IMR-90 (cell line): ENCODE measurements at regions not wholly inside any gene's neighbourhood (a gene's known extent, or its start where the extent isn't known, plus 50 kb on each side); places are given as distances from the start of the nearest gene placed in this dataset.

Experiments used
- ATAC-seq: fragments of 200-7000 bp; cut with Tn5 transposase; 2 replicates; pipeline ENCODE4 v1.9.1; 2020; ENCODE audit warnings: low read depth, mild to moderate bottlenecking, moderate library complexity
- BruUV-seq: library from RNA; stranded (reverse); fragments of 400-500 nt; replicated peaks from 2 replicates; lab custom pipeline; 2021; lab: Mats Ljungman, UMichigan
- CTCF ChIA-PET: fragments of 300-600 bp; formaldehyde crosslinking; extraction: SDS; loops from one replicate; lab custom pipeline; 2021; ENCODE audit warnings: antibody characterized with exemption; lab: Yijun Ruan, JAX
- POLR2A ChIA-PET: fragments of 300-600 bp; sonication (Branson Sonifier 250); formaldehyde crosslinking; loops from one replicate; lab custom pipeline; 2022; ENCODE audit warnings: antibody characterized with exemption; ENCODE audit not compliant: unreplicated experiment; lab: Charles Lee
- DNase-seq: peaks from one replicate; pipeline ENCODE4 v3.0.0; 2013
- H2AFZ ChIP-seq: replicated peaks from 2 replicates; pipeline ENCODE3; 2013; ENCODE audit warnings: low read length, mild to moderate bottlenecking; ENCODE audit not compliant: poor library complexity
- H2AK5ac ChIP-seq: 2 replicates; pipeline ENCODE4 v1.6.1; 2013; ENCODE audit warnings: low read depth, low read length, inconsistent platforms
- H2AK9ac ChIP-seq: replicated peaks from 2 replicates; pipeline ENCODE3; 2013; ENCODE audit warnings: mild to moderate bottlenecking, low read depth, low read length, moderate library complexity; ENCODE audit not compliant: poor library complexity
- H2BK120ac ChIP-seq: 2 replicates; pipeline ENCODE4 v1.6.1; 2013; ENCODE audit warnings: low read depth, low read length, inconsistent platforms
- H2BK15ac ChIP-seq: 3 replicates; pipeline ENCODE4 v1.6.1; 2013; ENCODE audit warnings: low read depth, low read length, inconsistent platforms
- H2BK20ac ChIP-seq: 2 replicates; pipeline ENCODE4 v1.6.1; 2013; ENCODE audit warnings: low read depth, mild to moderate bottlenecking, inconsistent platforms, low read length, moderate library complexity
- H2BK5ac ChIP-seq: 2 replicates; pipeline ENCODE4 v1.6.1; 2013; ENCODE audit warnings: mild to moderate bottlenecking, low read depth, low read length, inconsistent platforms; ENCODE audit not compliant: poor library complexity, severe bottlenecking
- H3K14ac ChIP-seq: replicated peaks from 2 replicates; pipeline ENCODE4 v1.6.1; 2013; ENCODE audit warnings: low read depth, low read length, inconsistent platforms
- H3K18ac ChIP-seq: 2 replicates; pipeline ENCODE4 v1.6.1; 2013; ENCODE audit warnings: low read depth, low read length, control low read depth
- H3K23ac ChIP-seq: 2 replicates; pipeline ENCODE4 v1.6.1; 2013; ENCODE audit warnings: low read depth, low read length, inconsistent platforms
- H3K27ac ChIP-seq: 2 replicates; pipeline ENCODE4 v1.5.1; 2013; ENCODE audit warnings: mild to moderate bottlenecking, control low read depth, low read length; ENCODE audit not compliant: insufficient read depth
- H3K27me3 ChIP-seq: 2 replicates; pipeline ENCODE4 v1.6.1; 2013; ENCODE audit warnings: low read length; ENCODE audit not compliant: control insufficient read depth, insufficient read depth
- H3K36me3 ChIP-seq: 2 replicates; pipeline ENCODE4 v1.6.1; 2013; ENCODE audit warnings: low read length, mixed read lengths; ENCODE audit not compliant: control insufficient read depth, insufficient read depth
- H3K4ac ChIP-seq: 2 replicates; pipeline ENCODE4 v1.6.1; 2013; ENCODE audit warnings: low read depth, low read length, inconsistent platforms
- H3K4me1 ChIP-seq: 2 replicates; pipeline ENCODE4 v1.6.1; 2013; ENCODE audit warnings: low read length, mixed read lengths; ENCODE audit not compliant: control insufficient read depth, insufficient read depth
- H3K4me2 ChIP-seq: 2 replicates; pipeline ENCODE4 v1.6.1; 2013; ENCODE audit warnings: low read depth, mild to moderate bottlenecking, control low read depth, low read length, moderate library complexity
- H3K4me3 ChIP-seq: 2 replicates; pipeline ENCODE4 v1.5.1; 2013; ENCODE audit warnings: low read depth, mild to moderate bottlenecking, control low read depth, low read length, moderate library complexity; ENCODE audit not compliant: insufficient read depth
- H3K56ac ChIP-seq: 2 replicates; pipeline ENCODE4 v1.6.1; 2013; ENCODE audit warnings: low read length, inconsistent platforms; ENCODE audit not compliant: insufficient read depth; ENCODE audit errors: extremely low read depth
- H3K79me1 ChIP-seq, 2 experiments: 2 replicates each; pipeline ENCODE4 v1.6.1; 2013; ENCODE audit warnings: low read length in 2 of 2, inconsistent platforms in 1 of 2, low read depth in 1 of 2
- H3K9ac ChIP-seq: 2 replicates; pipeline ENCODE4 v1.6.1; 2013; ENCODE audit warnings: low read depth, low read length, control low read depth
- H3K9me1 ChIP-seq: 2 replicates; pipeline ENCODE4 v1.6.1; 2013; ENCODE audit warnings: low read length, inconsistent platforms; ENCODE audit not compliant: insufficient read depth
- H3K9me3 ChIP-seq: 2 replicates; pipeline ENCODE4 v1.6.1; 2013; ENCODE audit warnings: low read length; ENCODE audit not compliant: control insufficient read depth, insufficient read depth
- H4K20me1 ChIP-seq: 2 replicates; pipeline ENCODE4 v1.6.1; 2013; ENCODE audit warnings: low read length, inconsistent platforms; ENCODE audit not compliant: insufficient read depth
- H4K5ac ChIP-seq: 2 replicates; pipeline ENCODE4 v1.6.1; 2013; ENCODE audit warnings: mild to moderate bottlenecking, low read depth, low read length, control low read depth
- H4K8ac ChIP-seq, 2 experiments: 2 replicates each; pipeline ENCODE4 v1.6.1; 2013; ENCODE audit warnings: low read depth in 2 of 2, low read length in 2 of 2, control low read depth in 1 of 2, inconsistent platforms in 1 of 2
- H4K91ac ChIP-seq: 2 replicates; pipeline ENCODE4 v1.6.1; 2013; ENCODE audit warnings: low read depth, low read length, inconsistent platforms; ENCODE audit not compliant: insufficient read depth
- CEBPB ChIP-seq: IDR thresholded peaks from 2 replicates; pipeline ENCODE4 v1.6.1; 2012; ENCODE audit warnings: low read depth, low read length, improper control_type of control experiment
- MAFK ChIP-seq: IDR thresholded peaks from 2 replicates; pipeline ENCODE4 v1.6.1; 2012; ENCODE audit warnings: low read depth, low read length, improper control_type of control experiment
- WGBS, 2 experiments: methylation state at CpG; one replicate each; pipeline versions ENCODE4 v1.1.5 to v1.1.7; 2013; ENCODE audit warnings: missing lambda C conversion rate in 2 of 2; ENCODE audit not compliant: insufficient read length in 1 of 2; ENCODE audit errors: extremely low coverage in 2 of 2; 5-methylcytosine and 5-hydroxymethylcytosine counted together
- dilution Hi-C: fragments of 300-500 bp; cut with HindIII; formaldehyde crosslinking; loops from one replicate; pipeline ENCODE4 v1.14.3; 2018; ENCODE audit warnings: low sequenced_read_pairs; ENCODE audit not compliant: unreplicated experiment
- in situ Hi-C: fragments of 300-500 bp; cut with MboI; formaldehyde crosslinking; loops from 3 replicates; pipeline ENCODE4 v1.14.3; 2019; ENCODE audit warnings: low sequenced_read_pairs, inconsistent platforms, mixed read lengths
- intact Hi-C: fragments of 100-400 bp; cut with micrococcal nuclease; formaldehyde crosslinking; loops from 2 replicates; pipeline ENCODE4 v1.10.0; 2022

- H3K4me1 ChIP-seq: no peaks in the 10 kb centered on the region
- H3K9me3 ChIP-seq: no peaks in the 10 kb centered on the region
- H3K23ac ChIP-seq: no peak overlapping the region
- H3K9me1 ChIP-seq: no peaks in the 10 kb centered on the region
- no peak overlapping the region for H2BK5ac ChIP-seq
- no TSS peak for BruUV-seq
- no peaks in the 10 kb centered on the region for H3K36me3 ChIP-seq
- H2AFZ ChIP-seq: no peak overlapping the region
- peaks cover 5% of the 10 kb centered on the region for H3K27me3 ChIP-seq
- in situ Hi-C loops (no loop called here), dilution Hi-C loops (no loop called here), intact Hi-C loops (no loop called here)
- H2BK120ac ChIP-seq: no peak overlapping the region
- H2BK15ac ChIP-seq: no peak overlapping the region
- no peak overlapping the region for H3K14ac ChIP-seq
- no peaks in the 10 kb centered on the region for H3K79me1 ChIP-seq
- H3K4me3 ChIP-seq: no peak overlapping the region
- H2AK5ac ChIP-seq: no peak overlapping the region
- no peaks in the 10 kb centered on the region for H4K20me1 ChIP-seq
- H3K9ac ChIP-seq: no peak overlapping the region
- no peak overlapping the region for H3K27ac ChIP-seq
- no peak overlapping the region for H3K18ac ChIP-seq
- H4K91ac ChIP-seq: no peak overlapping the region
- 30% methylated on average over 5 of the region's 14 CpGs; no CpG with 5 or more reads in 1 of the 2 experiments for WGBS, 2 experiments
- no peak overlapping the region for H2BK20ac ChIP-seq
- no peak overlapping the region for H4K8ac ChIP-seq
- POLR2A ChIA-PET: no interaction called here
- ATAC-seq: 0 out of 2 replicates have a peak, but pooled peaks have one; percentile 29
- TF ChIP-seq CEBPB: no peak
- no peak for TF ChIP-seq MAFK
- H2AK9ac ChIP-seq: no peak overlapping the region
- no peak overlapping the region for H3K56ac ChIP-seq
- CTCF ChIA-PET: no interaction called here
- DNase-seq: peak; percentile 13
- H3K4me2 ChIP-seq: no peak overlapping the region
- H4K5ac ChIP-seq: no peak overlapping the region
- H3K4ac ChIP-seq: no peak overlapping the region
These were observed 61.3 kb upstream of the TAMM41 start for GRCh38 chr3:11907667-11908660.
